Tibial nerve (tissue), 4 donors: ENCODE measurements at regions not wholly inside any gene's neighbourhood (a gene's known extent, or its start where the extent isn't known, plus 50 kb on each side); places are given as distances from the start of the nearest gene placed in this dataset.
A peak's percentile ranks its signal among the peaks of the same experiment; 100 is the strongest.

Experiments used
- DNase-seq, 2 donors: peaks; one replicate each; pipeline ENCODE4 v3.0.0-alpha.2; 2019; ENCODE audit warnings: low spot score in 2 of 2
- H3K27ac ChIP-seq, 4 donors: fragments of 200-600 bp; sonication (generic) in 3 of 4; one replicate each; pipeline ENCODE4 v1.5.1; 2017 to 2019; ENCODE audit warnings: mild to moderate bottlenecking in 1 of 4
- H3K27me3 ChIP-seq, 2 donors: fragments of 200-600 bp; sonication (generic) in 1 of 2; one replicate each; pipeline versions ENCODE4 v1.5.1 to v1.6.0; 2017 to 2019
- H3K36me3 ChIP-seq, 3 donors: fragments of 200-600 bp; sonication (generic); one replicate each; pipeline ENCODE4 v1.5.1; 2018 to 2019
- H3K4me1 ChIP-seq, 4 donors: fragments of 200-600 bp; sonication (generic) in 3 of 4; one replicate each; pipeline ENCODE4 v1.5.1; 2017 to 2019
- H3K4me3 ChIP-seq, 4 donors: fragments of 200-600 bp; sonication (generic) in 3 of 4; one replicate each; pipeline ENCODE4 v1.5.1; 2017 to 2019; ENCODE audit warnings: mild to moderate bottlenecking in 1 of 4, moderate library complexity in 1 of 4
- H3K9me3 ChIP-seq, 4 donors: fragments of 200-600 bp; sonication (generic) in 3 of 4; one replicate each; pipeline ENCODE4 v1.5.1; 2017 to 2019
- CTCF ChIP-seq, 5 experiments: fragments of 200-600 bp in 3 of 5; fragments of 450-650 bp in 2 of 5; sonication (generic) in 3 of 5; IDR thresholded peaks; one replicate each; pipeline ENCODE4 v1.5.1; 2016 to 2019; ENCODE audit warnings: antibody characterized with exemption in 5 of 5, mild to moderate bottlenecking in 3 of 5, moderate library complexity in 2 of 5
- EP300 ChIP-seq, 2 donors: sonication (generic); formaldehyde crosslinking; IDR thresholded peaks; one replicate each; pipeline ENCODE4 v1.6.1; 2017; ENCODE audit warnings: antibody characterized with exemption in 2 of 2, mild to moderate bottlenecking in 1 of 2
- POLR2A ChIP-seq, 2 donors: fragments of 450-650 bp; IDR thresholded peaks; one replicate each; pipeline ENCODE4 v1.6.1; 2017; ENCODE audit warnings: antibody characterized with exemption in 2 of 2, mild to moderate bottlenecking in 2 of 2, moderate library complexity in 2 of 2
- WGBS, 2 donors: methylation state at CpG; one replicate each; pipeline ENCODE4 v1.1.5; 2018; 5-methylcytosine and 5-hydroxymethylcytosine counted together

GRCh38 chr14:55867311-55867710 is 250.9 kb upstream of the PELI2 start:
- Histone ChIP-seq H3K9me3 (peaks cover 0 to 15% (median 0%) of the 10 kb centered on the region in 4 donors), H3K4me3 (no peak overlapping the region), H3K27me3 (no peaks in the 10 kb centered on the region), H3K36me3 (no peaks in the 10 kb centered on the region), H3K4me1 (peaks cover 0 to 6% (median 2%) of the 10 kb centered on the region in 4 donors), H3K27ac (no peak overlapping the region)
- DNase-seq = no peak
- TF ChIP-seq CTCF (IDR thresholded peaks at IDR 0.05) = no peak
- no peak for TF ChIP-seq EP300 (IDR thresholded peaks at IDR 0.05)
- TF ChIP-seq POLR2A (IDR thresholded peaks at IDR 0.05) = no peak

- H3K4me1 ChIP-seq = peaks cover 0 to 6% (median 2%) of the 10 kb centered on the region in 4 donors
- no peaks in the 10 kb centered on the region for H3K27me3 ChIP-seq
- no peak for DNase-seq
- H3K36me3 ChIP-seq = no peaks in the 10 kb centered on the region
- WGBS, 2 donors = 94 to 100% methylated on average over 1 of the region's 1 CpG
- no peak overlapping the region for H3K27ac ChIP-seq
- peaks cover 0 to 15% (median 0%) of the 10 kb centered on the region in 4 donors for H3K9me3 ChIP-seq
- TF ChIP-seq CTCF (IDR thresholded peaks at IDR 0.05) = no peak
- no peak for TF ChIP-seq EP300 (IDR thresholded peaks at IDR 0.05)
- no peak for TF ChIP-seq POLR2A (IDR thresholded peaks at IDR 0.05)
- H3K4me3 ChIP-seq = no peak overlapping the region
Observed at GRCh38 chr14:55867719-55868118, 250.5 kb upstream of the PELI2 start.

GRCh38 chr14:55869397-55870049 is 248.7 kb upstream of the PELI2 start:
- Histone ChIP-seq H3K27ac (no peak overlapping the region), H3K4me1 (peaks cover 0 to 6% (median 2%) of the 10 kb centered on the region in 4 donors), H3K9me3 (peaks cover 0 to 6% (median 0%) of the 10 kb centered on the region in 4 donors), H3K27me3 (no peaks in the 10 kb centered on the region), H3K36me3 (no peaks in the 10 kb centered on the region), H3K4me3 (no peak overlapping the region)
- WGBS, 2 donors = 80 to 90% methylated on average over 2 of the region's 2 CpGs
- TF ChIP-seq EP300 (IDR thresholded peaks at IDR 0.05) (no peak), CTCF (IDR thresholded peaks at IDR 0.05) (no peak), POLR2A (IDR thresholded peaks at IDR 0.05) (no peak)
- no peak for DNase-seq

GRCh38 chr14:55873169-55873568 is 245.0 kb upstream of the PELI2 start:
- H3K4me3 ChIP-seq = no peak overlapping the region
- 66 to 68% methylated on average over 9 of the region's 9 CpGs for WGBS, 2 donors
- no peak for TF ChIP-seq CTCF (IDR thresholded peaks at IDR 0.05)
- no peaks in the 10 kb centered on the region for H3K27me3 ChIP-seq
- no peak for DNase-seq
- H3K9me3 ChIP-seq = no peaks in the 10 kb centered on the region
- H3K4me1 ChIP-seq = peaks cover 0 to 4% (median 0%) of the 10 kb centered on the region in 4 donors
- H3K27ac ChIP-seq = no peak overlapping the region
- no peaks in the 10 kb centered on the region for H3K36me3 ChIP-seq

- Histone ChIP-seq H3K27ac (no peak overlapping the region), H3K36me3 (no peaks in the 10 kb centered on the region), H3K4me3 (peak overlapping the region in 1 of 4 donors; percentile 5), H3K27me3 (no peaks in the 10 kb centered on the region), H3K9me3 (no peaks in the 10 kb centered on the region), H3K4me1 (peaks cover 0 to 9% (median 0%) of the 10 kb centered on the region in 4 donors)
- 43 to 56% methylated on average over 10 of the region's 10 CpGs for WGBS, 2 donors
- DNase-seq = no peak
- no peak for TF ChIP-seq POLR2A (IDR thresholded peaks at IDR 0.05)
- no peak for TF ChIP-seq EP300 (IDR thresholded peaks at IDR 0.05)
- TF ChIP-seq CTCF (IDR thresholded peaks at IDR 0.05) = peak in 1 of 5 experiments; percentile 24
Observed at GRCh38 chr14:55874785-55875184, 243.4 kb upstream of the PELI2 start.
